HEK293 (cell line): ENCODE measurements at regions not wholly inside any gene's neighbourhood (a gene's known extent, or its start where the extent isn't known, plus 50 kb on each side); places are given as distances from the start of the nearest gene placed in this dataset.

Experiments
- CTCF ChIA-PET: fragments of 350-600 bp; formaldehyde crosslinking; extraction: SDS; loops from one replicate; lab custom pipeline; 2021; ENCODE audit warnings: antibody characterized with exemption; lab: Yijun Ruan, JAX
- POLR2A ChIA-PET: fragments of 300-600 bp; formaldehyde crosslinking; extraction: SDS; loops from one replicate; lab custom pipeline; 2020; ENCODE audit warnings: antibody characterized with exemption, inconsistent platforms; lab: Yijun Ruan, JAX
- H3K27ac ChIP-seq: fragments of 200-500 bp; sonication (Bioruptor generic); 2 replicates; pipeline ENCODE4 v1.5.1; 2014; ENCODE audit warnings: low read depth, low read length, control low read depth, inconsistent platforms; ENCODE audit errors: extremely low read depth
- H3K36me3 ChIP-seq, 2 experiments: fragments of 200-500 bp in 1 of 2; sonication (Bioruptor generic) in 1 of 2; 1 replicate in 1 of 2; 2 replicates in 1 of 2; pipeline ENCODE4 v1.5.1; 2014 to 2017; ENCODE audit warnings: inconsistent platforms in 2 of 2, low read length in 2 of 2; ENCODE audit not compliant: control insufficient read depth in 2 of 2, insufficient read depth in 1 of 2
- H3K4me1 ChIP-seq: fragments of 200-500 bp; sonication (Bioruptor generic); 2 replicates; pipeline ENCODE4 v1.5.1; 2014; ENCODE audit warnings: mild to moderate bottlenecking, low read length, inconsistent platforms; ENCODE audit not compliant: control insufficient read depth, insufficient read depth
- H3K4me3 ChIP-seq: 2 replicates; pipeline ENCODE4 v1.5.1; 2011; ENCODE audit warnings: low read depth, mild to moderate bottlenecking, control low read depth, low read length, moderate library complexity
- H3K9me3 ChIP-seq: fragments of 200-500 bp; sonication (Bioruptor generic); 2 replicates; pipeline ENCODE4 v1.5.1; 2014; ENCODE audit warnings: low read depth, low read length, inconsistent platforms; ENCODE audit not compliant: control insufficient read depth, insufficient read depth
- BCL11B ChIP-seq: fragments of 450-650 bp; formaldehyde crosslinking; IDR thresholded peaks from 2 replicates; pipeline ENCODE4 v1.5.1; 2016; ENCODE audit warnings: low read depth, missing biosample characterization, missing genetic modification characterization
- GLIS1 ChIP-seq: fragments of 450-650 bp; formaldehyde crosslinking; IDR thresholded peaks from 2 replicates; pipeline ENCODE4 v1.5.1; 2016; ENCODE audit warnings: missing biosample characterization, missing genetic modification characterization
- HOXC10 ChIP-seq: sonication (generic); formaldehyde crosslinking; IDR thresholded peaks from 2 replicates; pipeline ENCODE4 v1.8.1; 2023; ENCODE audit warnings: mild to moderate bottlenecking, missing genetic modification reagents
- HOXD13 ChIP-seq: sonication (generic); formaldehyde crosslinking; IDR thresholded peaks from 2 replicates; pipeline ENCODE4 v1.8.0; 2022; ENCODE audit warnings: missing genetic modification reagents, borderline replicate concordance
- KLF10 ChIP-seq: fragments of 450-650 bp; IDR thresholded peaks from 2 replicates; pipeline ENCODE4 v1.5.1; 2018; ENCODE audit warnings: missing biosample characterization, mild to moderate bottlenecking, missing genetic modification characterization
- MYNN ChIP-seq: fragments of 450-650 bp; formaldehyde crosslinking; IDR thresholded peaks from 2 replicates; pipeline ENCODE4 v1.5.1; 2016; ENCODE audit warnings: missing biosample characterization, missing genetic modification characterization, borderline replicate concordance
- REPIN1 ChIP-seq: fragments of 450-650 bp; formaldehyde crosslinking; IDR thresholded peaks from 2 replicates; pipeline ENCODE4 v1.5.1; 2017; ENCODE audit warnings: missing biosample characterization, missing genetic modification characterization, low read depth
- SP3 ChIP-seq: fragments of 450-650 bp; formaldehyde crosslinking; IDR thresholded peaks from 2 replicates; pipeline ENCODE4 v1.5.1; 2016; ENCODE audit warnings: missing biosample characterization, missing genetic modification characterization
- WT1 ChIP-seq: fragments of 450-650 bp; formaldehyde crosslinking; IDR thresholded peaks from 2 replicates; pipeline ENCODE4 v1.5.1; 2016; ENCODE audit warnings: missing biosample characterization, missing genetic modification characterization
- ZBTB1 ChIP-seq: fragments of 450-650 bp; formaldehyde crosslinking; IDR thresholded peaks from 2 replicates; pipeline ENCODE4 v1.5.1; 2016; ENCODE audit warnings: missing biosample characterization, missing genetic modification characterization
- ZBTB17 ChIP-seq: fragments of 450-650 bp; formaldehyde crosslinking; IDR thresholded peaks from 2 replicates; pipeline ENCODE4 v1.5.1; 2016; ENCODE audit warnings: missing biosample characterization, missing genetic modification characterization
- ZFP3 ChIP-seq: fragments of 450-650 bp; formaldehyde crosslinking; IDR thresholded peaks from 2 replicates; pipeline ENCODE4 v1.5.1; 2016; ENCODE audit warnings: low read depth, missing biosample characterization, missing genetic modification characterization
- ZIC2 ChIP-seq: fragments of 450-650 bp; formaldehyde crosslinking; IDR thresholded peaks from 2 replicates; pipeline ENCODE4 v1.5.1; 2016; ENCODE audit warnings: missing biosample characterization, missing genetic modification characterization
- ZNF146 ChIP-seq: fragments of 450-650 bp; formaldehyde crosslinking; IDR thresholded peaks from 2 replicates; pipeline ENCODE4 v1.5.1; 2016; ENCODE audit warnings: missing biosample characterization, missing genetic modification characterization
- ZNF155 ChIP-seq: fragments of 450-650 bp; formaldehyde crosslinking; IDR thresholded peaks from 2 replicates; pipeline ENCODE4 v1.5.1; 2016; ENCODE audit warnings: missing biosample characterization, missing genetic modification characterization
- ZNF23 ChIP-seq: fragments of 450-650 bp; formaldehyde crosslinking; IDR thresholded peaks from 2 replicates; pipeline ENCODE4 v1.5.1; 2016; ENCODE audit warnings: missing biosample characterization, missing genetic modification characterization, borderline replicate concordance
- ZNF292 ChIP-seq: fragments of 450-650 bp; formaldehyde crosslinking; IDR thresholded peaks from 2 replicates; pipeline ENCODE4 v1.5.1; 2016; ENCODE audit warnings: low read depth, missing biosample characterization, missing genetic modification characterization, borderline replicate concordance
- ZNF311 ChIP-seq: fragments of 450-650 bp; formaldehyde crosslinking; IDR thresholded peaks from 2 replicates; pipeline ENCODE4 v1.5.1; 2017; ENCODE audit warnings: missing biosample characterization, missing genetic modification characterization, borderline replicate concordance
- ZNF510 ChIP-seq: fragments of 450-650 bp; formaldehyde crosslinking; IDR thresholded peaks from 2 replicates; pipeline ENCODE4 v1.5.1; 2018; ENCODE audit warnings: mild to moderate bottlenecking, missing genetic modification characterization, missing biosample characterization; ENCODE audit not compliant: insufficient replicate concordance
- ZNF521 ChIP-seq: fragments of 450-650 bp; formaldehyde crosslinking; IDR thresholded peaks from 2 replicates; pipeline ENCODE4 v1.5.1; 2017; ENCODE audit warnings: missing biosample characterization, mild to moderate bottlenecking, missing genetic modification characterization
- ZNF555 ChIP-seq: fragments of 450-650 bp; formaldehyde crosslinking; conservative IDR thresholded peaks from 2 replicates; pipeline ENCODE4 v1.5.1; 2017; ENCODE audit warnings: missing biosample characterization, mild to moderate bottlenecking, missing genetic modification characterization, inconsistent platforms
- ZNF558 ChIP-seq: fragments of 450-650 bp; formaldehyde crosslinking; IDR thresholded peaks from 2 replicates; pipeline ENCODE4 v1.5.1; 2016; ENCODE audit warnings: missing biosample characterization, missing genetic modification characterization
- ZNF561 ChIP-seq: fragments of 450-650 bp; IDR thresholded peaks from 2 replicates; pipeline ENCODE4 v1.5.1; 2018; ENCODE audit warnings: missing biosample characterization, missing genetic modification characterization, borderline replicate concordance
- ZNF623 ChIP-seq: fragments of 450-650 bp; formaldehyde crosslinking; IDR thresholded peaks from 2 replicates; pipeline ENCODE4 v1.5.1; 2016; ENCODE audit warnings: missing biosample characterization, missing genetic modification characterization
- ZNF670 ChIP-seq: fragments of 450-650 bp; formaldehyde crosslinking; IDR thresholded peaks from 2 replicates; pipeline ENCODE4 v1.5.1; 2016; ENCODE audit warnings: missing biosample characterization, missing genetic modification characterization, low read depth
- ZNF768 ChIP-seq: fragments of 450-650 bp; formaldehyde crosslinking; IDR thresholded peaks from 2 replicates; pipeline ENCODE4 v1.5.1; 2018; ENCODE audit warnings: missing biosample characterization, mild to moderate bottlenecking, missing genetic modification characterization
- ZNF843 ChIP-seq: fragments of 450-650 bp; formaldehyde crosslinking; IDR thresholded peaks from 2 replicates; pipeline ENCODE4 v1.5.1; 2016; ENCODE audit warnings: missing biosample characterization, missing genetic modification characterization
- ZSCAN30 ChIP-seq: fragments of 450-650 bp; IDR thresholded peaks from 2 replicates; pipeline ENCODE4 v1.5.1; 2018; ENCODE audit warnings: missing biosample characterization, mild to moderate bottlenecking, missing genetic modification characterization, moderate library complexity
- TF ChIP-seq, protein P1 (sequence below): fragments of 450-650 bp; formaldehyde crosslinking; IDR thresholded peaks from 2 replicates; pipeline ENCODE4 v1.5.1; 2017; ENCODE audit warnings: missing biosample characterization, missing genetic modification characterization
- TF ChIP-seq, protein P2 (sequence below): sonication (generic); formaldehyde crosslinking; IDR thresholded peaks from 2 replicates; pipeline ENCODE4 v1.8.1; 2022; ENCODE audit warnings: mild to moderate bottlenecking, moderate library complexity, missing genetic modification reagents
- TF ChIP-seq, protein P3 (sequence below): fragments of 450-650 bp; formaldehyde crosslinking; IDR thresholded peaks from 2 replicates; pipeline ENCODE4 v1.5.1; 2017; ENCODE audit warnings: missing biosample characterization, missing genetic modification characterization

DNA sequence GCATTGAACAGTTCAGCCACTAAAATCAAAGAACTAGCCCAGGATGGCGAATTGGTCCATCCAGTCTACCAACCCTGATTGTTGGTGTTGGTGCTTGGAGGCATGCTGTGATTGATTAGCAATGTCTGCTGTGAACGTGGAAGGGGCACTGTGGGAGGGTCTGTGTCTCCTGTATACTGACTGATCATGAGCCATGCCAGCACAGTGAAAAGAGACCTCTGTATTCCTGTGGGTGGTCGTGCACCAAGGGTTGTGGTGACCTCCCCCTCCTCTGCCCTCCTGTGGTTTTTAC is 63.0 kb upstream of the DLK1 start:
- H3K4me1 ChIP-seq = no peaks in the 10 kb centered on the region
- no peak overlapping the region for H3K4me3 ChIP-seq
- CTCF ChIA-PET = interaction anchor here (0.6 to 1.3 kb wide), 5 partner anchors 9 to 227 kb away, joined by 3 to 5 read pairs (median 3); no protein-coding TSS in a partner anchor
- H3K9me3 ChIP-seq = no peaks in the 10 kb centered on the region
- no peaks in the 10 kb centered on the region for H3K36me3 ChIP-seq
- POLR2A ChIA-PET = no interaction called here
- H3K27ac ChIP-seq = no peak overlapping the region
- TF ChIP-seq KLF10 (no peak), ZNF521 (no peak), ZNF23 (peak; percentile 70; the same call in 1 of the 2 replicates), ZBTB1 (tag by site-specific recombination) (no peak), ZBTB17 (tag by site-specific recombination) (peak; percentile 82)

DNA sequence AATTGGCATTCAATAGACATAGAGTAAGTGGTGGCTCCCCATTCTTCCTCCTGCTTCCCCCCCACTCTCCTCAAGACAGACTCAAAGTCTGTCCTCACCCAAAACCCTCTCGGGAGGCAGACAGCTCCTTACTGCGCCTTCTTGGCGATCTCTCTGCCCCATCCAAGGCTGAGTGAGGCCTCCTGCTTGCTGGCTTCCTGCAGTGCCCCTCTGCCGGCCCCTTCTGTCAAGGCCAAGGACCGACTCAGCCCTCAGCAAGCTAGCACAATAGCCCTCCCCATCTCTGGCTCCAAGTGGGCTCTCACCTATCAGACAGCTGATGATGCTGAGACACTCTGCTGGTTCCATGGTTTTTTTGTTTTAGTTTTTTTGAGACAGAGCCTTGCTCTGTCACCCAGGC is 62.5 kb upstream of the DLK1 start:
- no peak overlapping the region for H3K4me3 ChIP-seq
- TF ChIP-seq ZNF555 (tag by site-specific recombination) = no peak
- TF ChIP-seq ZSCAN30 (tag by site-specific recombination) = no peak
- TF ChIP-seq ZNF623 (tag by site-specific recombination) = no peak
- TF ChIP-seq HOXD13 (CRISPR knock-in tag) = no peak
- no peak for TF ChIP-seq MYNN (tag by site-specific recombination)
- TF ChIP-seq ZNF155 (tag by site-specific recombination) = no peak
- TF ChIP-seq REPIN1 (tag by site-specific recombination) = no peak
- no peak for TF ChIP-seq ZNF670 (tag by site-specific recombination)
- no peak for TF ChIP-seq ZNF292 (tag by site-specific recombination)
- TF ChIP-seq ZNF146 = no peak
- TF ChIP-seq, protein P1, sequence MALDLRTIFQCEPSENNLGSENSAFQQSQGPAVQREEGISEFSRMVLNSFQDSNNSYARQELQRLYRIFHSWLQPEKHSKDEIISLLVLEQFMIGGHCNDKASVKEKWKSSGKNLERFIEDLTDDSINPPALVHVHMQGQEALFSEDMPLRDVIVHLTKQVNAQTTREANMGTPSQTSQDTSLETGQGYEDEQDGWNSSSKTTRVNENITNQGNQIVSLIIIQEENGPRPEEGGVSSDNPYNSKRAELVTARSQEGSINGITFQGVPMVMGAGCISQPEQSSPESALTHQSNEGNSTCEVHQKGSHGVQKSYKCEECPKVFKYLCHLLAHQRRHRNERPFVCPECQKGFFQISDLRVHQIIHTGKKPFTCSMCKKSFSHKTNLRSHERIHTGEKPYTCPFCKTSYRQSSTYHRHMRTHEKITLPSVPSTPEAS (tag by site-specific recombination) = no peak
- no peak for TF ChIP-seq WT1 (tag by site-specific recombination)
- no peak for TF ChIP-seq ZFP3 (tag by site-specific recombination)
- no peak for TF ChIP-seq SP3
- no peak for TF ChIP-seq BCL11B (tag by site-specific recombination)
- TF ChIP-seq, all 188 proteins: peak for 0
- Histone ChIP-seq H3K36me3 (no peaks in the 10 kb centered on the region), H3K27ac (no peak overlapping the region), H3K4me1 (no peaks in the 10 kb centered on the region), H3K9me3 (no peaks in the 10 kb centered on the region)
- ChIA-PET POLR2A (no interaction called here), CTCF (interaction anchor here (0.7 to 1.4 kb wide), 6 partner anchors 9 to 226 kb away, joined by 3 to 5 read pairs (median 4); no protein-coding TSS in a partner anchor)

DNA sequence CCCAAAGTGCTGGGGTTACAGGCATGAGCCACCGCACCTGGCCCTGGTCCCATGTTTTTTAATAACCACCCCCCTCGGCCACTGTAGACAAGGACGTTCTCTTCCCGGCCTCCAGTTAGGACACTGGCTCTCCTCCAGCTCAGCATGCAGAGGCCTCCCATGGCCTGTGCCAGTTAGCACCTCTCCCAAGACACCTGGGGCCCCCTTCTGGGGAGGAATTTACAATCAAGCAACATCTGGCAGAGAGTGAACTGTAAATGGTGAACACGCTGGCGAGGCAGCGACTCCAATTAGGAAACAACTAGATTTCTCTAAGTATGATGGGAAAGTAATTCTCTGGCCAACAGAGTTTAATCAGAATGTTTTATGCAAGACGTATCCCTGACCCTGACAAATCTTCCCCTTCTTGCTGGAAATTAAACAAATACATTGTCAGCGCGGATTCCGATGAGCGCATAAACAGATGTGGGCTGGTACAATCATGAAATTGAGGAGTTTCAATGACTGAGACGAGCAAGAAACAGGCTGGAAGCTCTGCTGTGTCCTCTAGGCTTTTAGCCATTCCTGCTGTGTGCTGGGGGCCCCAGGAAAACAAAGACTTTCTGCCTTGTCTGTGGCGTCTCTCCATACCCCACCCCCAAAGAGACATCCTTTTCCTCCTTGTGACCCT is 61.7 kb upstream of the DLK1 start:
- Histone ChIP-seq H3K27ac (no peak overlapping the region), H3K36me3 (no peaks in the 10 kb centered on the region), H3K9me3 (no peaks in the 10 kb centered on the region), H3K4me3 (no peak overlapping the region), H3K4me1 (no peaks in the 10 kb centered on the region)
- ChIA-PET CTCF (interaction anchor here (1.3 to 1.4 kb wide), 3 partner anchors 8 to 24 kb away, joined by 4 to 5 read pairs (median 4); no protein-coding TSS in a partner anchor), POLR2A (no interaction called here)
- peak; percentile 32 for TF ChIP-seq ZIC2 (tag by site-specific recombination)
- no peak for TF ChIP-seq HOXC10 (CRISPR knock-in tag)
- no peak for TF ChIP-seq ZNF311 (tag by site-specific recombination)
- TF ChIP-seq, protein P2, sequence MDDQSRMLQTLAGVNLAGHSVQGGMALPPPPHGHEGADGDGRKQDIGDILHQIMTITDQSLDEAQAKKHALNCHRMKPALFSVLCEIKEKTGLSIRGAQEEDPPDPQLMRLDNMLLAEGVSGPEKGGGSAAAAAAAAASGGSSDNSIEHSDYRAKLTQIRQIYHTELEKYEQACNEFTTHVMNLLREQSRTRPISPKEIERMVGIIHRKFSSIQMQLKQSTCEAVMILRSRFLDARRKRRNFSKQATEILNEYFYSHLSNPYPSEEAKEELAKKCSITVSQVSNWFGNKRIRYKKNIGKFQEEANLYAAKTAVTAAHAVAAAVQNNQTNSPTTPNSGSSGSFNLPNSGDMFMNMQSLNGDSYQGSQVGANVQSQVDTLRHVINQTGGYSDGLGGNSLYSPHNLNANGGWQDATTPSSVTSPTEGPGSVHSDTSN = no peak
- no peak for TF ChIP-seq ZNF843
- peak; percentile 92 for TF ChIP-seq GLIS1 (tag by site-specific recombination)
- no peak for TF ChIP-seq ZNF561 (tag by site-specific recombination)
- TF ChIP-seq ZNF768 (tag by site-specific recombination) = no peak
- TF ChIP-seq, protein P3, sequence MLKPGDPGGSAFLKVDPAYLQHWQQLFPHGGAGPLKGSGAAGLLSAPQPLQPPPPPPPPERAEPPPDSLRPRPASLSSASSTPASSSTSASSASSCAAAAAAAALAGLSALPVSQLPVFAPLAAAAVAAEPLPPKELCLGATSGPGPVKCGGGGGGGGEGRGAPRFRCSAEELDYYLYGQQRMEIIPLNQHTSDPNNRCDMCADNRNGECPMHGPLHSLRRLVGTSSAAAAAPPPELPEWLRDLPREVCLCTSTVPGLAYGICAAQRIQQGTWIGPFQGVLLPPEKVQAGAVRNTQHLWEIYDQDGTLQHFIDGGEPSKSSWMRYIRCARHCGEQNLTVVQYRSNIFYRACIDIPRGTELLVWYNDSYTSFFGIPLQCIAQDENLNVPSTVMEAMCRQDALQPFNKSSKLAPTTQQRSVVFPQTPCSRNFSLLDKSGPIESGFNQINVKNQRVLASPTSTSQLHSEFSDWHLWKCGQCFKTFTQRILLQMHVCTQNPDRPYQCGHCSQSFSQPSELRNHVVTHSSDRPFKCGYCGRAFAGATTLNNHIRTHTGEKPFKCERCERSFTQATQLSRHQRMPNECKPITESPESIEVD = no peak
- TF ChIP-seq ZNF510 (tag by site-specific recombination) = no peak
- no peak for TF ChIP-seq ZNF558 (tag by site-specific recombination)
